GM19043 (cell line): ENCODE measurements at regions not wholly inside any gene's neighbourhood (a gene's known extent, or its start where the extent isn't known, plus 50 kb on each side); places are given as distances from the start of the nearest gene placed in this dataset.
"Not testable (repeated sequence)": the region's sequence is repeated elsewhere in the genome, so short reads cannot be mapped to it uniquely, and the experiment has no call there.

Source experiments
- ATAC-seq: cut with Tn5 transposase; IDR thresholded peaks from one replicate; pipeline ENCODE4 v1.9.1; 2021; ENCODE audit warnings: low read depth; ENCODE audit not compliant: unreplicated experiment

- ATAC-seq: peak; percentile 86
Observed at GRCh38 chr3:18237251-18238005, 187.7 kb downstream of the SATB1 start.

DNA sequence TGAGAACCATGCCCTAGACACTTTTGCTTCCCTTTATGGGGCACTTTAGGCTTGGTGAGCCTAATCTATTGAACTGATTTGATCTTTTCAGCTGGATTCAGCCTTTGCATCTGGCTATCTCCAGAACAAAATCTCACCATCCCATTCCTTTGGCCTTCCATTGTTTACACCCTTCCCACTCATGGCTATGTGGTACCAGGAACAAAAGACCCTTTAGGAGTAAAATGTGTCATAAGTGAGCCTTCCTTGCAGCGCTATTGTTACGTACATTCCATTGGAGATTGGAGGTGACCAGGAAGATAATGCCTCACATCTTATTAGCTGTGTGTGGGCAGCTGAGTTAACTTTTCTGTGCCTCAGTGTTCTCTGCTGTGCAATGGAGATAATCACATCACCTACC, 188.4 kb downstream of the SATB1 start:
- no peak for ATAC-seq

DNA sequence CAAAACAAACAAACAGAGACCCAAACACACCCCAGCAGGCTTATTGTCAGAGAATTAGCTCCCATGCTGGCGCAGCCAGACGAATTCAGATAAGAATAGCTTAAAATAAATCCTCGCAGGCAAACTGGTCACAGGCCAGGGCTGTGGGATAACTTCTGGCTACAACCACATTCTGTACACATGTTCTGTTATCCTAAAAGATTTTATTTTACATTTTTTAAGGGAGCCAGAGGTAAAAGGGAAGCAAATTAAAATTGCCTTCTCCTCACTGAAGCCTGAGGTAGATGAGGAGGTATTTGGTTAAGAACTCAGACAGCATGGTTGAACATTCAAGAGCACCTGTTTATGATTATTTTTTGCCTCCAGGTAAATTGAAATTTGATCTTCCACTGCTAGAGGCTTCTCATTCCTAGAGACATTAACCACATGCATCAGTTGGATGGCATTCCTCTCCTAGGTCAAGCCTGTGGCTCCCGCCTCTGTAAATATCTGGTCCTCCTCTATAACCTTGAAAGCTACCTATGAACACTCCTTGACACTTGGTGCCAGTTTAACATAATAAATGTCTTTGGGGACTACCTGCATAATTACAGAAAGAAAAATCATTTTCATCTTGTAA, 190.3 kb downstream of the SATB1 start:
- ATAC-seq: no peak

DNA sequence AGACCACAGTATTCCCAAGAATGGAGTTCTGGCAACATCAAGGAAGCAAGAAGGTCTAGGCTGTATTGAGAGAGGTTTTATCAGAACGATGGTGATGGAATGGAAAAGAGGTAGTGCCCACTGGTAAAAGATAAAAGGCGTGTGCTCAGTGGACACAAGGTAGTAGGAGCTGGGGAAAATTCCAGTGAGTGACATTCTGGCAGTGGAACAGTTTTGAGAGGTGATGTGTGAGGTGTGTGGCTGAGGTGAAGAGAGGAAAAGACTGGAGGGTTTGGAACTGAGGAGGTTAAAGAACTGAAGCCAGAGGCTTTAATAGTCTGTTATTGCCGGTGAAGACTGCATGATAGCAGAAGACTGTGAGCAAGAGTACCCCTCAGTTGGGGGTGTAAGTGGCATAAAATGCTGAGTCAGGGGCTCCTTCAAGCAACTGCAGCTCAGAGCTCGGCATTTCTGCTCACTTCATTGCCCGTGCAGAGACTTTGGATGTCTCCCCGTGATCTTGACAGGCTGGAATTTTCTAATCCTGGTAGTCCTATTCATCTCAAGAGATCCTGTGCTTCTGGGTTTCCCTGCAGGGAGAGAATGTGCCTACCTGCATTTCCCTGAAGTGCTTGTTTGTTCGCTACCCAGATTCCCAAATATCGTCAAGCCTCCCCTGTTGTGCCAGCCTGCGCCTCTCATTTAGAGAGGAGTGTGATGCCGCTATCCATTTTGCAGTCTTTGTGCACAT, 191.0 kb downstream of the SATB1 start:
- no peak for ATAC-seq

DNA sequence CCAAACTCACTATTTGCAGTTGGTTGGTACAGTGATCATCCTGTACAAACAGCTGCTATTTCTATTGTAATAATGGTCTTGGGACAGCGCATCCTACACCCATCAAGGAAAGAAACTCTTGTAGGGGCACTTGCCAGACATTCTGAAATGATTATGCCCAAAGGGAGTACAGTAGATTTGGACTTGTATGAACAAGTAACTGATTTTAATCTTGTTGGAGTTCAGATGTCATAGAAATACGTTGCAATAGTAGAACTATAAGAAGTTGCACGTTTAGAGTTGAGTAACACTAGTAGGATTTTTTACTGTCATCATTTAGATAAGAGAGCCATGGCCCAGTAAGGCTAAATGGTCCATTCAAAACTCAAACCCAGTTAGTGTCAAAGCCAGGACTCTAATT, 192.8 kb downstream of the SATB1 start:
- ATAC-seq: no peak

DNA sequence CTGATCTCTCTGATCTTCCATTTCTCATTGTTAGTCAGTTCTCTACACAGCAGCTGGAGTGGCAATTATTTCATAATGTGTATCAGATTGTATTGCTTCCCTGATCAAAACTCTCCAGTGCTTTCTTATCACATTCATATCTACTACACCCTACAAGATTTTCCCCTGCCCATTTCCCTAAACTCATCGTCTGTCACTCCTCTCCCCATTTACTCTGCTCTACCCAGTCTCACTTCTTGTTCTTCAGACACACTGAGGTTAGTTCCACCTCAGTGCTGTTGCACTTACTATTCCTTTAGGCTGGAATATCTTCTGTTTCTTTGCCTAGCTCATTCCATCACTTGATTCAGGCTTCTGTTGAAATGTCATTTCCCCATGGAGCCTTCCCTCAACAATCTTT, 197.1 kb downstream of the SATB1 start:
- ATAC-seq: no peak

GRCh38 chr3:18225709-18226108, 199.4 kb downstream of the SATB1 start:
- no peak for ATAC-seq

DNA sequence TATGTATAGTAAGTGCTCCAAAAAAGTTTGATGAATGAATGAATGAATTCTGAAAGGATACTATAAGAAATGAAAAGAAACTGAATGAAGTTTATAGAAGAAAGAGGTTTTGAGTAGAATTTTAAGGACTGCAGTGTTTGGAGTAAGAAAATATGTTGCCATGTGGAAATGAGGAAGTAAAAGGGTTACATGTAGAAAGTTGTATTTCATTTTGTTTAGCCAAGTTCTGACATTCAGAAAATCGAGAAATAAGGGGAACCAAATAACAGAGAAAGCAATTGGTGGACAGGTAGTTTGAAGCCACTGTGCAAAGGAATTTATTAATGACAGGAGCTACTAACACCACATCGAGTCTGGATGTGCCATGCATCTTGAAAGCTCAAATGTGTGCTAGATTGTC, 200.7 kb downstream of the SATB1 start:
- ATAC-seq: no peak

DNA sequence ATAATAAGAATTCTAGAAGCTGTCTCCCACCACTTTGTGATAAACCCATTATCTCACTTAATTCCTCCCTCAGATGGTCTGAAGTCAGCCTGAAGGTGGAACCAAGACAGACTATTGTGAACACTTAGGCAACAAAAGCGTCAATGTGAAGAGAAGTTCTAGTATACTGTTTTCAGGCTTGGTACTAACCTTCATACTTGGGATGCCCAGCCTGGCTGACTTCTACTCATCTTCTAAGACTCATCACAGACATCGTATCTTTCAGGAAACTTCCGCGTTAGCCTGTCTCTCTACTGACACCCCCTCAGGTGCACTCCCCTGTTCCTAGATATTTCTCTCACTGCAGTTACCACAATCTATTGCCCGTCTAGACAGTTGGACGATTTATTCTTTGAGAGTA, 201.2 kb downstream of the SATB1 start:
- peak; percentile 28 for ATAC-seq

DNA sequence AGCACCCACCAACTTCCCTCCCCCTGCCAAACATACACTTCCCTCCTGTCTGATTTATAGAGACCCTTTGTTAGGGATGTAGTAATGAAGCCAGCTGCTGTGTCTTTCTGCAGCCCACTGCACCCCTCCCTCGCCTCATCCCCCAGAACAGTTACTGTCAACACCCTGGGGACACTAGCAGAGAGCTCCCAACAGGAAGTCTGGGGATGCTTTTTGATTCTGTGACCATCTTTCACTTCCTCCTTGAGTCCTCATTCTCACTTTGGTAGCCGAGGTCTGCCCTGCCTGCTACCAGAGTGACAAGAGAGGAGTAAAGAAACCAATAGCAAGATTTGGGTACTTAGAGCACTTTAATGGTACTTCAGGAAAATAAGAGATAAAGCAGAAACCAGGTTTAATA, 201.6 kb downstream of the SATB1 start:
- peak; percentile 96 for ATAC-seq

DNA sequence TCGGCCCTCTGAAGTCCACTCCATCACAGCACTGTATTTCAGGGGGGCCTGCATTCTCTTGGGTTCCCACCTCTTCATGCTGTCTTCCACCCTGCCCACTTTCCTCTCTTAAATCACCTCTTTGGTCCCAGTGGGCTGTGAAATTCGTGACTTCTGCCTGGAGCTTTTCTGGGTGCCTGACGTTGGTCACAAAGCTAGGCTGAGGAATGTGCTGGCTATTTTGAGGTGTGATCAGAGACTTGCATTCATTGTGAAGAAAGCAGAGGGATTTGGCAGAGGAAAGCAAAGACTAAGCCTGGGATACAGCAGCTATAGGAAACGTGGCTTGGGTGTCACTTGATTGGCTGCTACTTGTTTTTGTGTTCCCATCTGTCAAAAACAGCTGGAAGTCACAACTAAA, 202.5 kb downstream of the SATB1 start:
- ATAC-seq: no peak

- ATAC-seq: peak; percentile 43
Observed at GRCh38 chr3:18217507-18218174, 207.5 kb downstream of the SATB1 start.

- no peak for ATAC-seq
Observed at GRCh38 chr3:18216996-18217395, 208.1 kb downstream of the SATB1 start.

DNA sequence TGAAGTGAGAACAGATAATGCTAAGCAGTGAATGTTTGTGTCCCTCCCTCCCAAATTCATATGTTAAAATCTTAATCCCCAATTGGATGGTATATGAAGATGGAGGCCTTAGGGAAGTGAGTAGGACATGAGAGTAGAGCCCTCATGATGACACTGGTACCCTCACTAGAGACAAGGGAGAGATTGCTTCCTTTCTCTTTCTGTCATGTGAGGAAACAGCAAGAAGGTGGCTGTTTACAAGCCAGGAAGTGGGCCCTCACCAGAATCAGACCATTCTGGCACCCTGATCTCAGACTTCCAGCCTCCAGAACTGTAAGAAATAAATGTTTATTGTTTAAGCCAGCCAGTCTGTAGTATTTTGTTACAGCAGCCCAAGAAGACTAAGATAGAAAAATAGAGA, 209.5 kb downstream of the SATB1 start:
- no peak for ATAC-seq

DNA sequence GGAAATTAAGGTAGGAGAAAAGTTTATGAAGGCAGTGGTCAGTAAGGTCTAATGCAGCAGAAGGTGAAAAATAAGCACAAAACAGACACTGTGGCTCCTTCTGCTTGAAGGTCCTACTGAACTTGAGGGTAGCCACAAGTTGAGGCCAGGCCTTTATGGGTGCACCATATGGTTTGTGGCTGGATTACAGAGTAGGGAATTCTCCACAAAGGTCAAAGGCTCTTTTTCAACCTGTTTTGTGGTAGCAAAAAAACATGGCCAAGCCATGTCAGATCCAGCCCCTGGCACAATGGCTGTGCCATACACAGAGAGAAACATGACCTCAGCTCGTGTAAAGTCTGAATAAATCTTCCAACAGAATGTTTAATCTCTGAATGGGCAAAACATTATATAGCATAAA, 214.0 kb downstream of the SATB1 start:
- no peak for ATAC-seq

- no peak for ATAC-seq
Observed at GRCh38 chr3:18208856-18209255, 216.3 kb downstream of the SATB1 start.

DNA sequence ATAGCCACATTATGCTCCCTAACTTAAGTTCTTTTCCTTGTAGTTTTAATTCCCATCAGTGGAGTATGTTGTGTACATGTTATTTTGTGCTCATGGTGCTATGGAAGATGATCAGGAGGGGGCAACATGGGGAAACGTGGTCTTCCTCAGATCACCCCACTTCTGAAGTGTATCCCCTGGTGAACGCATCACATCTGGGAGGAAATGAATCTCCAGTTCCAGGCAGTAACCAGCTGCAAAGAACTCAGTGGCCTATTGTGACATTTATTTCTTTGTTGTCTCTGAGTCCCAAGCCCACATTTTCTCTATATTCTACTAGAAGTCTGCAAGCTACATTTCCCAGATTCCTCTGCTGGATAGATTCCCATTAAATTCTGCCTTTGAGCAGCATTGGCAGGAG, 217.0 kb downstream of the SATB1 start:
- ATAC-seq: no peak

- ATAC-seq: no peak
Observed at GRCh38 chr3:18207226-18207625, 217.9 kb downstream of the SATB1 start.

DNA sequence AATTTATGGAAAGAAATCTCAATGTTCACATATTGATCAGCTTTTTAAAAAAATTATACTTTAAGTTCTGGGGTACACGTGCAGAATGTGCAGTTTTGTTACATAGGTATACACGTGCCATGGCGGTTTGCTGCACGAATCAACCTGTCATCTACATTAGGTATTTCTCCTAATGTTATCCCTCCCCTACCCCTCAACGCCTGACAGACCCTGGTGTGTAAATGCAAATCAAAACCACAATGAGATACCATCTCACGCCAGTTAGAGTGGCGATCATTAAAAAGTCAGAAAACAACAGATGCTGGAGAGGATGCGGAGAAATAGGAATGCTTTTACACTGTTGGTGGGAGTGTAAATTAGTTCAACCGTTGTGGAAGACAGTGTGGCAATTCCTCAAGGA, 219.4 kb downstream of the SATB1 start:
- not testable (repeated sequence) for ATAC-seq

DNA sequence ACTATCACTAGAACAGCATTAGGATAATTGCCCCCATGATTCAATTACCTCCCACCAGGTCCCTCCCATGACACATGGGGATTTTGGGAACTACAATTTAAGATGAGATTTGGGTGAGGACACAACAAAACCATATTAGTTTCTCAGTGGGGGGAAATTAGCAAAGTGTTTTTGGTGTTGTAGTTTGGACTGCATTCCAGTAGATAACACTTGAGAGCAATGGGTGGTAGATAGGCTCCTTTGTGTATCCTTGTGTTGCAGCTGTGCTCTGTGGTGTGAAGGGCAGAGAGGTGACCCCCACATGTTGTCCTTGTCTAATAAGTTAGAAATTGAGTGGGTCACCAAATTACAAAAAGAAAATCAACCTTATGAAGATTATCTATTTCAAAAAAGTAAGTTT, 223.8 kb downstream of the SATB1 start:
- ATAC-seq: no peak

DNA sequence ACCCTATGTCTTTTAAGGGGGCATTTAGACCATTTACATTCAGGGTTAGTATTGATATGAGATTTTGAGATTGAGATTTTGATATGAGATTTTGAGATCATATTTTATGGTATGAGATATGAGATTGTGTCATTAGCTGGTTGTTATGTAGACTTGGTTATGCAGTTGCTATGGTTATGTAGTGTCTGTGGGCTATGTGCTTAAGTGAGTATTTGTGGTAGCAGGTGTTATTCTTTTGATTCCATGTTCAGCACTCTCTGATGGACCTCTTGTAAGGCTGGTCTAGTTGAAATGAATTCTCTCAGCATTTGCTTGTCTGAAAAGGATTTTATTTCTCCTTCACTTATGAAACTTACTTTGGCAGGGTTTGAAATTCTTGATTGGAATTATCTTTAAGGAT, 225.4 kb downstream of the SATB1 start:
- no peak for ATAC-seq
